GM21381 (cell line): ENCODE measurements at regions not wholly inside any gene's neighbourhood (a gene's known extent, or its start where the extent isn't known, plus 50 kb on each side); places are given as distances from the start of the nearest gene placed in this dataset.

ENCODE experiments used
- ATAC-seq: cut with Tn5 transposase; IDR thresholded peaks from one replicate; pipeline ENCODE4 v1.9.1; 2021; ENCODE audit warnings: mild to moderate bottlenecking, moderate library complexity; ENCODE audit not compliant: unreplicated experiment

GRCh38 chr11:31959716-31960115, 131.2 kb upstream of the RCN1 start:
- no peak for ATAC-seq

GRCh38 chr11:31958076-31958735, 132.7 kb upstream of the RCN1 start:
- peak; percentile 83 for ATAC-seq

DNA sequence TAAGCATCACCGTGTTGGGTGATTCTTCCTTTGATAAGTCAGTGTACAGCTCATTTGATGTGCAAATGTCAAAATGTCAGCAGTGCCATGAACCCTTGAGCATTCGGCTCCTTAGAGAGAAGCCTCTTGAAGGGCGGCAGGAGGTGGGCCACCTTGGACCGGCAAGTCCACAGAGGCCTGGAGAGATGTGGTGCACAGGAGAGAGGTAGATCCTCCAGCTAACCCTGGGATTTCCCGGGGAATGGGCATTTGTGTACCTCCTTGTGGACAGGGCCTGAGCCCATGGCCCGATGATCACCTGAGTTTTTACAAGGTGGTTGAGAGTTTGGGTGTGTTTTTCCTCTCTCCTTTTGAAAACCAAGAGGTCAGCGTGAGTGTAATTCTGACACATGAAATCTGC, 133.2 kb upstream of the RCN1 start:
- ATAC-seq = peak; percentile 7

- ATAC-seq = no peak
Observed at GRCh38 chr11:31956310-31956709, 134.6 kb upstream of the RCN1 start.

GRCh38 chr11:31955838-31956237, 135.0 kb upstream of the RCN1 start:
- no peak for ATAC-seq

DNA sequence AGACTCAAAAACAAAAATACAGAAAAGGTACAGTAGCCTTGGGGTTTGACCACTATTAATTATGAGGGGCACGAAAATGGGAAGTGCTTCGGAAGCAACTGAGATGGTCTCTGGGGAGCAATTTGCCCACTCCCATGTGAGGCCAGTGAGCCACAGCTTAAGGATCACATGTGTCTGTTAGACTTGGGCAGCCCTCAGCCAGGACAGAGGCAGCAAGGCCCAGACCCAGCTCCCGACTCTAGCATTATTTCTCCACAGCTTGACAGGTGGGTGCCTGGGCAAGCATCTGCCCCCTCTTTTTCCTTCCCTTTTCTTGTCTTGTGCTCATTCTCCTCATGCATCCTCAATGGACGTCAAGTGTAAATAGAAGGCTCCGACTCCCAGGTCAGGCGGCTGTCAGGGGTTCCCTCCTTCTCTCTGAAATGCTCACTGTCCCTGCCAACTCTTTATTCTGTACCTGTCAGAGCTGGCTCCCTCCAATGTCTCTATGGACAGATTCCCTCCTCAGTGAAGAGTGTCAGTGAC, 137.0 kb upstream of the RCN1 start:
- ATAC-seq = no peak

DNA sequence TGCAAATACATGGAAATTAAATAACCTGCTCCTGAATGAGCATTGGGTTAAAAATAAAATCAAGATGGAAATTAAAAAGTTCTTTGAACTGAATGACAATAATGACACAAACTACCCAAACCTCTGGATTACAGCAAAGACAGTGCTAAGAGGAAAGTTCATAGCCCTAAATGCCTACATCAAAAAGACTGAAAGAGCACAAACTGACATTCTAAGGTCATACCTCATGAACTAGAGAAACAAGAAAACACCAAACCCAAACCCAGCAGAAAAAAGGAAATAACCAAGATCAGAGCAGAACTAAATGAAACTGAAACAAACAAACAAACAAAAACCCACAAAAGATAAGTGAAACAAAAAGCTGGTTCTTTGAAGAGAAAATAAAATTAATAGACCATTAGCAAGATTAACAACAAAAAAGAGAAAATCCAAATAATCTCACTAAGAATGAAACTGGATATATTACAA, 138.6 kb upstream of the PAX6 start:
- peak; percentile 78 for ATAC-seq

- ATAC-seq = no peak
Observed at GRCh38 chr11:31947051-31947450, 135.9 kb upstream of the PAX6 start.

- peak; percentile 90 for ATAC-seq
Observed at GRCh38 chr11:31943056-31943780, 132.1 kb upstream of the PAX6 start.

DNA sequence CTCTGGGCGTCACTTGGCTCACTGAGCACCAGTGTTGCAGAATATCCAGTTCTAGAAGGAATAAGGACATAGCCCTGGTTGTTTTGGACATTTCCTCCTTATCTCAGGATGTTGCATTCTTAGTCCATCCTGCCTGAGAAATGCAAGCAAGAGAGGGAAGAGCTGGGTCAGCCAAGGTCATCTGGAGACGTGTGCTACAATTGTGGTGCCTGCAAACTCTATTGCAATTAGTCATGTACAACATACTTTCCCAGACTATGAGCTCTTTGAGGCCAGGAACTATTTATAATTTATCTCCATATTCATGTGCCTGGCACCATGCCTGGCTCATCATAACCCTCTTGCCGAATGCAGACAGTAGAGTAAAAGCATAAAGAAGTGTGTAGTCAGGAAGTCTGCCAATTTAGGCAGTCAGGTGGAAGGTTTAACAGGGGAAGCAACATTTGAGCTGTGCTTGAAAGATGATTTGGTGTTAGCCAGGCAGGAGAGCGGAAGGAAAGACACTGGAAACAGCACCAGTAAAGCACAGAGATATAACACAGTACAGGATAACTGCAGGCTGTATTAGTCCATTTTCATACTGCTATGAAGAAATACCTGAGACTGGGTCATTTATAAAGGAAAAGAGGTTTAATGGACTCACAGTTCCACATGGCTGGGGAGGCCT, 129.4 kb upstream of the PAX6 start:
- no peak for ATAC-seq

GRCh38 chr11:31939004-31939403, 127.9 kb upstream of the PAX6 start:
- ATAC-seq = no peak

- no peak for ATAC-seq
Observed at GRCh38 chr11:31936312-31936711, 125.2 kb upstream of the PAX6 start.

DNA sequence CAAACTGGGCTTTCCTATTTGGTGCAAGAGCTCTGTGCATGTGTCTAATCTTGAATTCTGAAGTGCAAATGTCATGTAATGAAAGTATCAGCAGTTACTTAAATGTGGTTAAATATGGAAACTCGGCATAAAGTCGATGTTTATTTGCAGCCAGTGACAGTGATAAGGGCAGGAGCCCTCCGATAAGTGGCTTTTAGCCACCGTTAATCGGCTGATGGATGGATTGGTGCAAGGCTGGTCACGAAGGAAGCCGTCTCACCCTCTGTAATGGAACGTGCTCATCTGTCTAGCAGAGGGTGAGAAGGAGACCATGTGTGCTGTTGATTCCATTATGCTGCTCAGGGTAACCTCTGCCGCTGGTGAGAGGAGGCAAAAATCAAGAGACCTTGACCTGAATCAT, 121.8 kb upstream of the PAX6 start:
- ATAC-seq = no peak

GRCh38 chr11:31927982-31928381, 116.9 kb upstream of the PAX6 start:
- ATAC-seq = no peak

DNA sequence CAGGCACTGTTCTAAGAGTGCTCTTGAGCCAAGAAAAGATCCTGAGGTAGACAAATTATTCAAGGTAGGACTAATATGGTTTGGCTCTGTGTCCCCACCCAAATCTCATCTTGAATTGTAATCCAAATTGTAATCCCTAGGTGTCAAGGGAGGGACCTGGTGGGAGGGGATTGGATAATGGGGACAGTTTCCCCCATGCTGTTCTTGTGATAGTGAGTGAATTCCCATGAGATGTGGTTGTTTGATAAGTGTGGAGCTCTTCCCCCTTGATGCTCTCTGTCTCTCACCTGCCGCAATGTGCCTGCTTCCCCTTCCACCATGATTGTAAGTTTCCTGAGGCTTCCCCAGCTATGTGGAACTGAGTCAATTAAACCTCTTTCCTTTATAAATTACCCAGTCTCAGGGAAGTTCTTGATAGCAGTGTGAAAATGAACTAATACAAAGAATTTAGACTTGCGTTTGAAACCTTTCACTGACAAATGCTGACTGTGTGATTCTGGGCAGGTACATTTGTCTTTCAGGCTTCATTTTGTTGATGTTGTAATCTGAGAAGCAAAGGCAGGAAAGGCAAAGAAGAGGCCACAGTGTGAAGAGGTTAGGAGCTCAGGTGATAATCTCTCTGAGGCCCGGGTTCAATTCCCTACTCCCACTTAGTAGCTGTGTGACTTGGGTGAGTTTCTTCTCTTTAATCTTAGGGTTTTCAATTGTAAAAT, 115.8 kb upstream of the PAX6 start:
- ATAC-seq = no peak

DNA sequence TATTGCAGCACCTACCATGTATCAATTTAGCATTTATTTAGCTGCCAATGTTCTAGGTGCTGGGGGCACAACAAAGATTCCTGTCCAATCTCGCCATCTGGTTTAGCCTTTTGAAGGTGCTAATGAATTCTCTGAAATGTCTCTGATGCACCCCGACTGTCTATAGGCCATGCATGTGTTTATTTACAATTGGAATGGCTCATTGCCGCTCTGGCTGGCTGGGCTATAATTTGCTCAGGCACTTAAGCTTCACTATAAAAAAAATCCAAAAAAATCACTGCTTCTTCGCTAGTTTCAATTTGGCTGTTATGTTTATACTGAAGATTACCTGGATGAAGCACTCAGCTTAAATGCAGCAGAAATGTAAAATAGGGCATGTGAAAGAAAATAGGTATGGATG, 115.0 kb upstream of the PAX6 start:
- no peak for ATAC-seq

DNA sequence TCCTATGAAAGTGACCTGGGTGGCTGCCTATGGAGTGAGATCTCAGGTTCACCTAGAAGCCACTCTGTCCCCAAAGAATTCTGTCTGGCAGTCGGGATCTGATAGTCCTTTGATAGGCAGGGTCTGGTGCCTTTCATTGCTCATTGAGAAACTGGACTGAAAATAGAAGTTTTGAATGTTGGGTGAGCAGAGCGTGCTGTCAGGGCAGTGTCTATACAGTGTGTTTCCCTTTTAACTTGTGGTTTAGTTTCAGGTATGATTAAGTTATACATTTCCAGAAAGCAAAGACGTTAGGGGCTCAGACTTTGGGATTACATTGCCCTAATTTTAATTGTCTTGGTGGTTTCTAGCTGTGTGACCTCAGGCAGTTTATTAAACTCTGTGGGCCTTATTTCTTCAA, 111.3 kb upstream of the PAX6 start:
- peak; percentile 70 for ATAC-seq

GRCh38 chr11:31921081-31921480, 110.0 kb upstream of the PAX6 start:
- no peak for ATAC-seq

DNA sequence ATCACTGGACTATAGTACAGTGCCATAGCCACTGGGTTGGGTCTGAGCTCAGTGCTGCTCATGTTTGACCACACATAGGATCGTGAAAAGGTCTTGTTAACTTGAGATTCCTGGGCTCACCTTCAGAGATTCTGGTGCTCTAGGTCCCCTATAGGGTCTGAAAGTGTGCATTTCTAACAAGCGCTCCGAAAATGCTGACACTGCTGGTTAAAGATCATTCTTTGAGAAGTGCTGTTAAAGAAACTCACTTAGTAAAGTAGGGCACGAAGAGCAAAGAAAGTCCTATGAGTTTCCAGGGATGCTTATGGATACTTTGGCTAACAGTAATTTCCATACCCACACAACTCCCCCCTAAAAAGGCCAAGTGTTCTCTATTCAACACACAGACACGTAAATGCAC, 108.1 kb upstream of the PAX6 start:
- no peak for ATAC-seq

- ATAC-seq = no peak
Observed at GRCh38 chr11:31915867-31916266, 104.7 kb upstream of the PAX6 start.

DNA sequence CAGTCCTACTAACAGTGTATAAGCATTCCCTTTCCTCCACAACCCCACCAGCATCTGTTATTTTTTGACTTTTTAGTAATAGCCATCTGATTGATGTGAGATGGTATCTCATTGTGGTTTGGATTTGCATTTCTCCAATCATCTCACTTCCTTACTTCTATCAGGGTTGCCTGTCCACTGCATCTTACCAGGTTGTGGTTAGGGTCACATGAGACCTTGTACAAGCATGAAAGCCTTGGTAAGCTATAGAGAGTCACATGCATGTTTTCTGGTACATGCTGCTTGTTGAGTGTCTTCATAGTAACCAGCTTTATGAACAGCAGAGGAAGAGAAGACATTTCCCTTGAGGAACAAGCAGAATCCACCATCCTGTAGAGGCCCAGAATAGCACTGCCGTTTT, 102.9 kb upstream of the PAX6 start:
- no peak for ATAC-seq
